Stimulated activated CD8-positive, alpha-beta memory T cell treated with anti-CD3 and anti-CD28 coated beads, Interleukin-12 subunit alpha, Interleukin-12 subunit beta, amount 100 ng/mL, for 1 hour (primary cell): ENCODE measurements at regions not wholly inside any gene's neighbourhood (a gene's known extent, or its start where the extent isn't known, plus 50 kb on each side); places are given as distances from the start of the nearest gene placed in this dataset.
"Not testable (repeated sequence)": the region's sequence is repeated elsewhere in the genome, so short reads cannot be mapped to it uniquely, and the experiment has no call there.

Source experiments
- DNase-seq: peaks from one replicate; pipeline ENCODE4 v3.0.0-alpha.2; 2020; ENCODE audit warnings: low read depth

GRCh38 chr7:25669961-25670841, 441.9 kb upstream of the NPVF start:
- DNase-seq, result no peak

DNA sequence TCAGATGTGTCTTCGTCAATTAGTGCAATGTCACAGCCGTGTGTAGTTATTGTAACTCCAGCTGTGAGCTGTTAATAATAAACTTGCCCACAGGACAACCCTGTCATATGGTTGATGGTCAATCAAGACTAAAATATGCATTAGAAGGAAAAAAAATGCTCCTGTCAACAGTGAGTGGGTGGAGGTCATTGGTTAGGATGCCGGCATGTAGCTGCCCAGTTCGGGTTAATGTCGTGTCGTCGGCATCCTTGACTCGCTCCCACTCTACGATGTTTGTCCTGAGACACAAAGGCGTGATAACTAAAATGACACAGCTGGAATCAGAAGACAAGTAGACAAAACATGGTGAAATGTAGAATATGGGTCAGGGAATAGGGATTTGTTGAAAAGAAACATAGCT, 442.8 kb upstream of the NPVF start:
- DNase-seq, result no peak

DNA sequence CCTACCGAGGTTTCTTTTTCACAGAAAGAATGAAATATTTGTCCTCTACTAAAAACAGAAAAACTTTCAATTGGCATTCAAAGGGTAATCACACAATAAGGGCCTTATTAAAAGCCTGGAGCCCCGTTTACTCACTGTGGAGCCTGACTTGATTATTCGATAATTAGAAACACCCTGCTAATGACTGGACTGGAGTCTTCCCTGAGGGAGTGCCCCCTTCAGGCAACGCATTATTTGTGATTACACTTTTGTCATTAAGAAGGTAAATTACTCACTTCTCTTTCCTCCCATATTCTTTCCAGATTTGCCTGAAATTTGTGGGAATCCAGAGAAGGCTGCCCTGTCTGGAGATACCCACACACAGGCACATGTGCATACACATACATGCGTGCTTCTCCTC, 444.2 kb upstream of the NPVF start:
- DNase-seq, result no peak

- no peak for DNase-seq
Observed at GRCh38 chr7:25675789-25676474, 447.6 kb upstream of the NPVF start.

DNA sequence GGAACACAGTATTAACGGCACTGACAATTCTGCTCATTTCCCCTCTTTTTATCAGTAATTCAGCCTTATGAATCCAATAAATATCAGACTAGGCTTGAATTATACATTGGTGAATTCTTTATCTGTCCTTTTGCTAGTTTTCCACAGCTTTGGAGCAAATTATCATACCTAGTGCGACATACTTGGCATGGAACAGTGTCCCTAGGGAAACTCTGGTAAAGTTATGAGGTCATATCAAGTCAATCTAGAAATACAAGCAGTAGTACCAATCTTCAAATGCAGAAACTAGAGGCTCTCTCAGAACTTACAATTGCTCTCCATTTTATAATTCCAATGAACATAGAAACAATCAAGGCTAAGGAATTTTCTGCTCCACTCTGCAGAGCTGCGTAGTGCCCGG, 449.3 kb upstream of the NPVF start:
- DNase-seq, result no peak

DNA sequence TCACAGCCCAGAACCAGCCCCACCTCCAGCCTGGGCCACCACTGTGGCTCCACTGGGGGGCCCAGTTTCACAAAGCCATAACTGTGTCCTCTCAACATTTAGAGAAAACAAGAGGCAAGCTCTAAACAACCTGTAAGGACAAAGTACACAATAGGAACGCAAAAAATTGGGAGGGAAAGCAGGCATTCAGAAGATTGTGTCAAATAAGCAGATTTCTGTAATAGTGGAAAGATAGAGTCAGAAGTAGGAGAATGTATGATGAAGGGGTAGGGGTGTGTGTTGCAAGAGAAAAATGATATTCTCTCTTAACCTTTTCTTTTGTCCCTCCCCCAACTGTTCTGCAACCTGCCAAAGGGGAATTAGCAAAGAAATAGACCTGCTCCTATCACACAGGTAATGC, 449.9 kb upstream of the NPVF start:
- DNase-seq, result no peak

GRCh38 chr7:25680636-25681035, 452.4 kb upstream of the NPVF start:
- no peak for DNase-seq

DNA sequence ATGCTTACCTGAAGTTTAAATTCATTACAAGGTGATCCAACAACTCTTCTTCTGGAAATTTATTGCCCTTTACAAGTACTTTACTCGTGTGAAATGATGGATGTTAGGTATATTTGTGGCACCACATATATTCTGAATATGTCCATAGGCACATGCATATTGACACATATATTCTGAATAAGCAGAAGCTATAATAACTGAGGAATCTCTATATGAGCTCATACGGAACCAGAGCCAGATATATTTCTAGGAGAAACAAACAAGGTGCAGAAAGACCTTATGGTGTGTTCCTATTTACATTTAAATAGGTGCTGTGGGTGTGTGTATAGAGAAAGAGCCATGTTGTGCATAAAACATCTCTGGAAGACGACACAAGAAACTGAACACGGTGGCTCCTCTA, 456.1 kb upstream of the NPVF start:
- DNase-seq, result no peak

DNA sequence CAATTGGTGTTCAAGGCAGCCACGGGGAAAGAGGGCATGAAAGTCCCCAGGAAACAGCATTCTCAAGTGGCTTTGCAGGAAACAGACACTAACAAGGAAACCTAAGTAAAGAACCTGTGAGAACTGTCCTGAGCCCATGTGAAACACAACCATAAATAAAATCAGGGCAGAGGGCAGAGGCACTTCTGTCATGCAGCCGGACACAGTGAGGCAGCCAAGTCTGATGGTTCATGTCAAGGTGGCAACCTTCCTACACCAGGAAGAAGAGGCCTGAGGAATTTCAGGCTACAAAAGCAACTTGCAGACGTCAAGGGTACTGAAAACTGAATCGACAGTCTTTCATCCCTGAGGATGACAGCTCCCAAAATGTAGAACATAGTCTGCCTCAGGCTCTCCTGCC, 458.2 kb upstream of the NPVF start:
- no peak for DNase-seq

DNA sequence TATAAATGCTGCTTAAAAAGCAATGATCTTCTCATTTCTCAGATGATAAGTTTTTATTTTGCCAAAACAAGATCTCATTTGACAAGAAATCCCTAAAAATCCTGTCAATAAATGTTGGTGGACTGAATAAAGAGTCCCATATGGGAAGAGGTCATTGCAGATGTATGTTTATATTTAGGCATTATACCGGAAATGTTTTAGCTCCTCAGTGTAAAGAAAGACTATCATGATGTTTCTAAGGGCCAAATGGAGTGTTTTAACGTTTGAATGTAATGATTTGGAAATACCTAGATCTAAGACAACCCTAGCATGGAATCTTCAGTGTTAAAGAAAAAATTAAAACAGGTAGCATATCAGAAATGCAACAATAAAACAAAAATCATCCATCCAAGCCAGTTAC, 457.8 kb upstream of the NFE2L3 start:
- no peak for DNase-seq

DNA sequence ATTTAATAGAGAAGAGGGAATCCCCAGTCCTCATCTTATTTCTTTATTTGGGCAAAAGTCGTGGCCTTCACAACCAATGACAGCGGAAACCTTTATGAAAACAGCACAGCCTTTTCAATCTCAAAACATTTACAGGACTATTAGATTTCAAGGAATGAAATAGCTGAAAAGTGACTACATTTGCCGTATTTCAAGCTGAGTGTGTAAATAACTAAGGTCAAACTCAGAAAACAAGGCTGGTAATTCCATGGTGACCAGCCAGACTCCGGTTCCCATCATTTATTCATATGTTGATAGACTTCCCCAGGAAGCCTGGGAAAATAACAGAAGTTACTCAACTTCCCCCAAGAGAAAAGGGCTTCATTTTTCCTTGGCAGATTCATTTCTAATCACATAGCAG, 457.3 kb upstream of the NFE2L3 start:
- DNase-seq, result no peak

DNA sequence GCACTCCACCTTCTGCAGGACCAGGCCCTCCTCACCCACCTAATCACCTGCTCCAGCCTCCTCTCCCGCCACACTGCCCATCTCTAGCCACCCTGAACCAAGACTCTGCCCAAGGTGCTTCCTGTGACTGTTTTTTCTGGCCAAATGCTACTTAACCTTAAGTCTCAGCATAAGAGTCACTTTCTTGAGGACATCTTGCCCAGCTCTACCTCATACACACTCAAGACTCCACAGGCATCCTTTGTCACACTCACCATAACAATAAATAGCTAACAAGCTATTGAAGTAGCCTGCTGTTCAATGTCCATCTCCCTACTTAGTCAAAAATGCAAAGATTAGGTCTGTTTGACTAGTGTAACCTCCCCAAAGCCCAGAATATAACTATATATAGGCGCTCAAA, 455.4 kb upstream of the NFE2L3 start:
- no peak for DNase-seq

GRCh38 chr7:25698451-25699113, 453.4 kb upstream of the NFE2L3 start:
- DNase-seq, result no peak

DNA sequence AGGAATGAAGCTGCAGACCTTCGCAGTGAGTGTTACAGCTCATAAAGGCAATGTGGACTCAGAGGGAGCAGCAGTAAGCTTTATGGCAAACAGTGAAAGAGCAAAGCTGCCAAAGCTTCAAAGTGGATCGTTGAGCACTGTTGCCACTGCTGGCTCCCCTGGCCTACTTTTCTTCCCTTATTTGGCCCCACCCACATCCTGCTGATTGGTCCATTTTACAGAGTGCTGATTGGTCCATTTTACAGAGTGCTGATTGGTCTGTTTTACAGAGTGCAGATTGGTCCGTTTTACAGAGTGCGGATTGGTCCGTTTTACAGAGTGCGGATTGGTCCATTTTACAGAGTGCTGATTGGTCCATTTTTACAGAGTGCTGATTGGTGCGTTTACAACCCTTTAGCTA, 451.9 kb upstream of the NFE2L3 start:
- DNase-seq, result not testable (repeated sequence)

DNA sequence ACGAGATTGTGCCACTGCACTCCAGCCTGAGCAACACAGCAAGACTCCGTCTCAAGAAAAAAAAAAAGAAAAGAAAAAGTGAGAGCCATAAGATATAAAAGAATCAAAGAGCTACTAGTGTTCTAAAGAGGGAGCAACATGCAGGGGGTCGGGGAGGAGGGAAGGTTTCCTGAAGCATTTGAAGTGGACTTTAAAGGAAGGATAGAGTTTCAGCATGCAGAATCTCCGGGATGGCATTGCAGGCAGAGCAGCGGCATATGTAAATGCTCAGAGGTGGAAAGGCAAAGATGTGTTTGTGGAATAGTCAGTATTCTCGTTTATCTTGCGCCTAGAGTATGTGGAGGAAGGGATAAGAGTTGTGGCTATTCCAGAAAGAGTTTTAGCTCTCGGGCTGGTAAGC, 447.6 kb upstream of the NFE2L3 start:
- no peak for DNase-seq

DNA sequence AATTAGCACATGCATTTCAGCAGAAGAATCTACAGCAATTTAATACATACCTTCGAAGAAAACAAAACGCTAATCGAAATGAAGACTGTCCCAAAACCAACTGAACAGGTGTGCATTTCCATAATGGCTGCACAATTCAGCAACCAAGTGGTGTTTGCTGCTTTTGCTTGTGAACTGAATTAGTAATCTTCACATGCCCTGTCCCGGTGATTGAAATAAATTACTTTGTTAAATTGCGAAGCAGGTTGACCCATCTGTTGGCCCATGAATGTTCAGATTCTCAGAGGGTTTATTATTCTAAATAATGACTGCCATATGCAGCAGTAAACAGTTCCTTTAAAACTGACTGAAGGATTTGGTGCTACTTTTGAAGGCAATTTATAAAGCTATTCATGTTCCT, 445.2 kb upstream of the NFE2L3 start:
- no peak for DNase-seq

- DNase-seq, result no peak
Observed at GRCh38 chr7:25707768-25708620, 444.0 kb upstream of the NFE2L3 start.

GRCh38 chr7:25710959-25711358, 441.0 kb upstream of the NFE2L3 start:
- DNase-seq, result no peak

DNA sequence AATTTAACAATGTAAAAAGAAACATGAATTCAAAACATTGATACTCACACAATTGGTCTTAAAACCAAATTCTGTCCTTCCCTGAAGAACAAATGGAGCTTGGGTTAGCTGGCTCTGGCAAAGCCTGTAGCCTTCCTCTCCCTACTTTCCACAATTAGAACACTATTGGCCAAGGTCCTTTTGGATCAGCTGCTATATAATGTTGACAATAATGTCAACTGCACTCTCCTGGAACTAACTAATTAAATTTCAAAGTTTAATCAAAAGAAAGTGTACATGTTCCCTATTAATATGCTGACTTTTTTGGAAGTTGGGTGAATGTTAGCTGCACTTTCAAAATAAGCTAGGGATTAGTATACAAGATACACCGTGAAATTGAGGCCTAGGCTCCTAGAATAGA, 440.1 kb upstream of the NFE2L3 start:
- DNase-seq, result no peak

DNA sequence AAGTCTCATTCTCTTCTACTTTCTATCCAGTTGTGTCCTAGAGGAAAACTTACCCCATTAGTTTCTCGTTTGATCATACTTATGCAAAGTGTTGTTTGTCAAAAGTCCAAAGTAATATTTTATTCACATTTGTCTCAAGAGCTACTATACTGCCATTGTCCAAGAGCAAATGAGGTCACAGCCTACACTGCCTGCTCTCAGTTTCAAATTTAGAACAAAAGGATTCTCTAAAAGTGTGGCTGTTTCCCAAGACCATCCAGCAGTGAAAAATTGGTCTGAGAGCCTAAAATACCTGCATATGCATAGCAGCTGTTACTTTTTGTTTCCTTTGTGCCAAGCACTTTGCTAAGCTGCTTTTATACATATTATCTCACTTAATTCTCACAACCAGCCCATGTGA, 439.5 kb upstream of the NFE2L3 start:
- DNase-seq, result no peak

DNA sequence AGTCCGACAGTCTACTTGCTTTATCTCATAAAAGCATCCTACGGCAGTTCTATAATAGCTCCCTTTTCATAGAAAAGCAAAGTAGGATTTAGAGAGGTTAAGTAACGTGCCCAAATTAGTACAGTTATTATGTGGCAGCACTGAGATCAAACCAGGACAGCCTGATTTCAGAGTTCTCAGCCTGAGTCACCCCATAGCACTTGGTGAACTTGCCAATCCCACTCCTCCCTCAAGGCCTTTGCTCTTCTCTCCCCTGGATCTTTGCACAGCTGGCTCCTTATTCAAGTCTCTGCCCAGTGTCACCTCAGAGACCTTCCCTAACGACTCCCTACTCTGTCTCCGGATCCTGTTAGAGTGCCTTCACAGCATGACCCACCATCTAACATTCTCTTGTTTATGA, 438.0 kb upstream of the NFE2L3 start:
- DNase-seq, result no peak

DNA sequence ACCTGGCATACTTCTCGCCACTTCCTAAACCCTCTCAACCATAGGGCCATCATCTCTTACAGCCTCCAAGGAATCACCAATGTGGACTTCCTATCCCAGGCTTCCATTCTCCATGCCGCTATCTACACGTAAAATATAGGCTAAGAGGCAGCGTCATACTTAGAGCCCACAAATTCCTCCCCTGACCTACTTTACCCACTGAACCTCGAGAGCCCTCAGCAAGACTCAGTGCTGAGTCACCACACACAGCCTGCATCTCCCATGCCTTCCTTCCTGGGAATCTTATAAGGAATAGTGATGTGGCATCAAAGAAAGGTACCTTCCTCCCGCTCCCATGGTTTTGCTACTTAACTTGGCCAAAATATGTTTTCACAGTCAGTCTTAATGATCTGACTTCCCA, 435.6 kb upstream of the NFE2L3 start:
- DNase-seq, result no peak
